Kidney (tissue), 13 donors: ENCODE measurements at regions not wholly inside any gene's neighbourhood (a gene's known extent, or its start where the extent isn't known, plus 50 kb on each side); places are given as distances from the start of the nearest gene placed in this dataset.

Experiments
- DNase-seq, 5 donors: peaks; one replicate each; pipeline ENCODE4 v3.0.0-alpha.2; 2013 to 2020
- FAIRE-seq: peaks from 2 replicates; lab custom pipeline; 2012; peaks lifted over from hg19 to GRCh38; lab: Jason Lieb, UNC
- H3K27ac ChIP-seq, 2 donors: one replicate each; pipeline ENCODE4 v1.7.0; 2013; ENCODE audit warnings: low read depth in 2 of 2, low read length in 2 of 2, inconsistent platforms in 1 of 2
- H3K27me3 ChIP-seq: one replicate; pipeline ENCODE4 v1.7.1; 2013; ENCODE audit warnings: low read length, inconsistent platforms; ENCODE audit not compliant: control insufficient read depth, insufficient read depth
- H3K36me3 ChIP-seq, 3 donors: one replicate each; pipeline versions ENCODE4 v1.7.0 to v1.7.1; 2013; ENCODE audit warnings: low read length in 3 of 3, control low read depth in 1 of 3, inconsistent platforms in 1 of 3; ENCODE audit not compliant: insufficient read depth in 3 of 3, control insufficient read depth in 2 of 3
- H3K4me1 ChIP-seq, 3 donors: one replicate each; pipeline versions ENCODE4 v1.7.0 to v1.7.1; 2013; ENCODE audit warnings: low read length in 3 of 3, inconsistent platforms in 1 of 3, low read depth in 1 of 3; ENCODE audit not compliant: control insufficient read depth in 2 of 3, insufficient read depth in 2 of 3
- H3K4me3 ChIP-seq, 3 donors: one replicate each; pipeline versions ENCODE4 v1.7.0 to v1.8.1; 2013; ENCODE audit warnings: low read length in 3 of 3, control low read depth in 1 of 3, inconsistent platforms in 1 of 3
- H3K9ac ChIP-seq, 3 donors: one replicate each; pipeline versions ENCODE4 v1.7.0 to v1.7.1; 2013; ENCODE audit warnings: low read length in 3 of 3, control low read depth in 1 of 3, inconsistent platforms in 1 of 3
- H3K9me3 ChIP-seq, 3 donors: one replicate each; pipeline versions ENCODE4 v1.7.0 to v1.7.1; 2013; ENCODE audit warnings: low read length in 3 of 3, control low read depth in 1 of 3, inconsistent platforms in 1 of 3; ENCODE audit not compliant: control insufficient read depth in 2 of 3, insufficient read depth in 1 of 3
- intact Hi-C: fragments of 100-400 bp; cut with DNase I; formaldehyde crosslinking; loops from one replicate; pipeline ENCODE4 v1.11.1; 2022
- TF ChIP-seq, protein P1 (sequence below): IDR thresholded peaks from 3 replicates; pipeline ENCODE4 v1.5.1; 2012; ENCODE audit warnings: mild to moderate bottlenecking, moderate library complexity, borderline replicate concordance; ENCODE audit not compliant: insufficient read depth; ENCODE audit errors: extremely low read depth
- donor health status: control.
- donor health status: control.
- donor health status: control.
- donor health status: control.
- donor health status: control.
- donor health status: DM: yes; HTN: yes; CAD: no.
- donor health status: Normal renal cell carcinoma (clear cell type).

DNA sequence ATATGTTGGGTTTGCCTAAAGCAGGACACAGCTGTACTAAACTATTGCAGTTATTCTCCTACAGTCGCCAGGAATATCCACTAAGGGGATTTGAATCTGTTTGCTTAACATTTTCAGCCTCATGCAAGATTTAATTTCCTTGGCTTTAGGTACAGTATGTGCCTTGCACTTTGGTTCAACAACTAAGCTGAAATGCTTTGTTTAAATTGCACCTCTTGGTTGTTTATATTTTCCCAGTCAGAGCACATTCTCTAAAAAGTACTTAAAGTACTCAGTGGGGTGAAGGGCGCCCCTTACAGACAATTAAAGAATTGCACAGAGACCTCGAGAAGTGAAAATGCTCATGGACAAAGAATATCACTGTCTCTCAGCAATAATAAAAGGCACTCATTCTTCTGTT is 107.8 kb upstream of the MTNR1B start:
- peak in 1 of 5 donors; percentile 26 for DNase-seq
- no peaks in the 10 kb centered on the region for H3K36me3 ChIP-seq
- TF ChIP-seq, protein P1, sequence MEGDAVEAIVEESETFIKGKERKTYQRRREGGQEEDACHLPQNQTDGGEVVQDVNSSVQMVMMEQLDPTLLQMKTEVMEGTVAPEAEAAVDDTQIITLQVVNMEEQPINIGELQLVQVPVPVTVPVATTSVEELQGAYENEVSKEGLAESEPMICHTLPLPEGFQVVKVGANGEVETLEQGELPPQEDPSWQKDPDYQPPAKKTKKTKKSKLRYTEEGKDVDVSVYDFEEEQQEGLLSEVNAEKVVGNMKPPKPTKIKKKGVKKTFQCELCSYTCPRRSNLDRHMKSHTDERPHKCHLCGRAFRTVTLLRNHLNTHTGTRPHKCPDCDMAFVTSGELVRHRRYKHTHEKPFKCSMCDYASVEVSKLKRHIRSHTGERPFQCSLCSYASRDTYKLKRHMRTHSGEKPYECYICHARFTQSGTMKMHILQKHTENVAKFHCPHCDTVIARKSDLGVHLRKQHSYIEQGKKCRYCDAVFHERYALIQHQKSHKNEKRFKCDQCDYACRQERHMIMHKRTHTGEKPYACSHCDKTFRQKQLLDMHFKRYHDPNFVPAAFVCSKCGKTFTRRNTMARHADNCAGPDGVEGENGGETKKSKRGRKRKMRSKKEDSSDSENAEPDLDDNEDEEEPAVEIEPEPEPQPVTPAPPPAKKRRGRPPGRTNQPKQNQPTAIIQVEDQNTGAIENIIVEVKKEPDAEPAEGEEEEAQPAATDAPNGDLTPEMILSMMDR, result no peak
- H3K4me1 ChIP-seq, result no peaks in the 10 kb centered on the region
- H3K27ac ChIP-seq, result no peak overlapping the region
- H3K9me3 ChIP-seq, result no peaks in the 10 kb centered on the region
- no peak overlapping the region for H3K9ac ChIP-seq
- no peaks in the 10 kb centered on the region for H3K27me3 ChIP-seq
- no peak overlapping the region for H3K4me3 ChIP-seq
- no peak for FAIRE-seq
- intact Hi-C loops, result no loop called here

DNA sequence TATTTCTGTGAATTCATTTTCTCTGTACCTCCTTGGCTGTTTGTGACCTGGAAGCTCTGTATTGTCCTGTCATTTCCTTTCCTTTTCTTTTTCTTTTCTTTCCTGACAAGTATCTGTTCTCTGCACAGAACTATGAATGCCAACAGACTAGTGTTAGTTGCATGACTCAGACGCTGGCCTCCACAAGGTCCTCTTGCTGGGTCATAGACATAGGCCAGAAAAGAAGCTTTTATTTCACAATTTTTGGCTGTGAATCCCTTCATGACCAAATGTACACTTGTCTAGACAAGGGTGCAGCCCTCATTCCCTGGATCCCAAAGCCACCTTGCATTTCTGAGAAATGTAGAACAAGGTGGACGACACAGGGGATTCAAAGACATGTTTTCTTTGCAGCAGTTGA is 104.1 kb upstream of the MTNR1B start:
- H3K4me1 ChIP-seq, result no peaks in the 10 kb centered on the region
- FAIRE-seq (no peak), DNase-seq (no peak)
- H3K27ac ChIP-seq, result no peak overlapping the region
- TF ChIP-seq, protein P1, result no peak
- H3K27me3 ChIP-seq, result no peaks in the 10 kb centered on the region
- no peaks in the 10 kb centered on the region for H3K36me3 ChIP-seq
- intact Hi-C loops, result no loop called here
- no peak overlapping the region for H3K9ac ChIP-seq
- no peak overlapping the region for H3K4me3 ChIP-seq
- H3K9me3 ChIP-seq, result no peaks in the 10 kb centered on the region

DNA sequence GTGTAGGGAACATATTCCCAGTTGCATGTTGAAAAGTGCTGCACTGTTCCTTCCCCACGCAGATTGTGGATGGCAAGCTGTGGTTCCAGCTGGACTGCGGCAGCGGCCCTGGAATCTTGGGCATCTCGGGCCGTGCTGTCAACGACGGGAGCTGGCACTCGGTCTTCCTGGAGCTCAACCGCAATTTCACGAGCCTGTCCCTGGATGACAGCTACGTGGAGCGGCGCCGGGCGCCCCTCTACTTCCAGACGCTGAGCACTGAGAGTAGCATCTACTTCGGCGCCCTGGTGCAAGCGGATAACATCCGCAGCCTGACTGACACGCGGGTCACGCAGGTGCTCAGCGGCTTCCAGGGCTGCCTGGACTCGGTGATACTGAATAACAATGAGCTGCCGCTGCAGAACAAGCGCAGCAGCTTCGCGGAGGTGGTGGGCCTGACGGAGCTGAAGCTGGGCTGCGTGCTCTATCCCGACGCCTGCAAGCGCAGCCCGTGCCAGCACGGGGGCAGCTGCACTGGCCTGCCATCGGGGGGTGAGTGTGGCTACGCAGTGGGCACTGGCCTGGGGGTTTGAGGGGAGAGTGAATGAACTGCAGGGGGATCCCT is 102.7 kb upstream of the MTNR1B start:
- intact Hi-C loops, result no loop called here
- FAIRE-seq, result no peak

More for the DNA sequence above, 102.7 kb upstream of the MTNR1B start:
- Histone ChIP-seq H3K9ac (no peak overlapping the region), H3K4me3 (no peak overlapping the region), H3K36me3 (no peaks in the 10 kb centered on the region), H3K27me3 (no peaks in the 10 kb centered on the region), H3K9me3 (no peaks in the 10 kb centered on the region), H3K27ac (no peak overlapping the region), H3K4me1 (no peaks in the 10 kb centered on the region)
- peak in 1 of 5 donors; percentile 64 for DNase-seq
- TF ChIP-seq, protein P1, result no peak
